MCF 10A (cell line): ENCODE measurements at regions not wholly inside any gene's neighbourhood (a gene's known extent, or its start where the extent isn't known, plus 50 kb on each side); places are given as distances from the start of the nearest gene placed in this dataset.
A peak's percentile ranks its signal among the peaks of the same experiment; 100 is the strongest.
"Not testable (repeated sequence)": the region's sequence is repeated elsewhere in the genome, so short reads cannot be mapped to it uniquely, and the experiment has no call there.

ENCODE experiments used
- BruUV-seq: library from RNA; stranded (reverse); fragments of 400-500 nt; replicated peaks from 2 replicates; lab custom pipeline; 2021; lab: Mats Ljungman, UMichigan
- CTCF ChIA-PET: fragments of 300-600 bp; sonication (Branson Sonifier 250); formaldehyde crosslinking; extraction: SDS; loops from one replicate; lab custom pipeline; 2021; ENCODE audit warnings: antibody characterized with exemption, inconsistent platforms; lab: Yijun Ruan, JAX
- POLR2A ChIA-PET: fragments of 300-600, 350-650 bp; sonication (Branson Sonifier 250); formaldehyde crosslinking; extraction: SDS; loops from one replicate; lab custom pipeline; 2020; ENCODE audit warnings: antibody characterized with exemption, inconsistent platforms; lab: Yijun Ruan, JAX
- DNase-seq: peaks from one replicate; pipeline ENCODE4 v3.0.0-alpha.2; 2018; ENCODE audit not compliant: unreplicated experiment
- H3K27ac Mint-ChIP-seq: one replicate; pipeline ENCODE4 v1.8.0; 2022; ENCODE audit warnings: mild to moderate bottlenecking, low read depth, mixed read lengths; ENCODE audit not compliant: unreplicated experiment
- H3K27me3 Mint-ChIP-seq: one replicate; pipeline ENCODE4 v1.8.0; 2022; ENCODE audit warnings: mixed read lengths; ENCODE audit not compliant: insufficient read depth, unreplicated experiment
- H3K36me3 Mint-ChIP-seq: one replicate; pipeline ENCODE4 v1.8.0; 2022; ENCODE audit warnings: mild to moderate bottlenecking, moderate library complexity, mixed read lengths; ENCODE audit not compliant: insufficient read depth, unreplicated experiment
- H3K4me1 Mint-ChIP-seq: one replicate; pipeline ENCODE4 v1.8.0; 2022; ENCODE audit warnings: mixed read lengths; ENCODE audit not compliant: insufficient read depth, unreplicated experiment
- H3K4me3 Mint-ChIP-seq: one replicate; pipeline ENCODE4 v1.8.0; 2022; ENCODE audit warnings: mild to moderate bottlenecking, moderate library complexity, mixed read lengths; ENCODE audit not compliant: unreplicated experiment
- H3K9me3 Mint-ChIP-seq: one replicate; pipeline ENCODE4 v1.8.0; 2022; ENCODE audit warnings: mixed read lengths; ENCODE audit not compliant: unreplicated experiment
- CTCF ChIP-seq: fragments of 200-600 bp; IDR thresholded peaks from one replicate; pipeline ENCODE4 v1.8.0; 2022; ENCODE audit warnings: antibody characterized with exemption, mild to moderate bottlenecking; ENCODE audit not compliant: unreplicated experiment
- intact Hi-C: fragments of 100-400 bp; cut with micrococcal nuclease; formaldehyde crosslinking; loops from 2 replicates; pipeline ENCODE4 v1.14.1; 2022

- Mint-ChIP-seq H3K4me3 (no peak overlapping the region), H3K36me3 (no peaks in the 10 kb centered on the region), H3K27ac (no peak overlapping the region), H3K9me3 (no peaks in the 10 kb centered on the region), H3K27me3 (no peaks in the 10 kb centered on the region), H3K4me1 (peaks cover 14% of the 10 kb centered on the region)
- intact Hi-C loops = no loop called here
- BruUV-seq = no TSS peak
- CTCF ChIA-PET = interaction anchor here (0.7 to 4.1 kb wide), 5 partner anchors 12 to 758 kb away, joined by 3 to 20 read pairs (median 3); no protein-coding TSS in a partner anchor
- no peak for TF ChIP-seq CTCF
- POLR2A ChIA-PET = interaction anchor here (1.3 kb wide), 1 partner anchor 176 kb away, joined by 5 read pairs; no protein-coding TSS in a partner anchor
- no peak for DNase-seq
Measured at GRCh38 chr14:103280278-103280928, 53.6 kb upstream of the EIF5 start.

- peak; percentile 11 for TF ChIP-seq CTCF
- no peaks in the 10 kb centered on the region for H3K27me3 Mint-ChIP-seq
- DNase-seq = peak; percentile 39
- ChIA-PET POLR2A (interaction anchor here (0.8 to 1.3 kb wide), 2 partner anchors 151 to 177 kb away, joined by 4 to 5 read pairs; no protein-coding TSS in a partner anchor), CTCF (interaction anchor here (0.6 to 4.1 kb wide), 10 partner anchors 8 to 243 kb away, joined by 3 to 20 read pairs (median 4); no protein-coding TSS in a partner anchor)
- no peak overlapping the region for H3K4me3 Mint-ChIP-seq
- intact Hi-C loops = no loop called here
- BruUV-seq = no TSS peak
- H3K4me1 Mint-ChIP-seq = peaks cover 14% of the 10 kb centered on the region
- H3K27ac Mint-ChIP-seq = no peak overlapping the region
- no peaks in the 10 kb centered on the region for H3K36me3 Mint-ChIP-seq
- H3K9me3 Mint-ChIP-seq = no peaks in the 10 kb centered on the region
Measured at GRCh38 chr14:103281496-103282231, 52.4 kb upstream of the EIF5 start.

GRCh38 chr14:103282309-103282708, 51.7 kb upstream of the EIF5 start:
- peaks cover 14% of the 10 kb centered on the region for H3K4me1 Mint-ChIP-seq
- H3K27ac Mint-ChIP-seq, BruUV-seq, H3K36me3 Mint-ChIP-seq, H3K9me3 Mint-ChIP-seq, H3K27me3 Mint-ChIP-seq, H3K4me3 Mint-ChIP-seq, intact Hi-C loops, DNase-seq: not testable (repeated sequence)
- ChIA-PET CTCF (interaction anchor here (0.6 to 4.1 kb wide), 5 partner anchors 10 to 177 kb away, joined by 3 to 20 read pairs (median 4); no protein-coding TSS in a partner anchor), POLR2A (interaction anchor here (0.8 kb wide), 1 partner anchor 151 kb away, joined by 4 read pairs; no protein-coding TSS in a partner anchor)

- intact Hi-C loops = no loop called here
- Mint-ChIP-seq H3K4me1 (peaks cover 14% of the 10 kb centered on the region), H3K4me3 (no peak overlapping the region), H3K27ac (no peak overlapping the region), H3K36me3 (no peaks in the 10 kb centered on the region), H3K9me3 (no peaks in the 10 kb centered on the region), H3K27me3 (no peaks in the 10 kb centered on the region)
- TF ChIP-seq CTCF = no peak
- ChIA-PET CTCF (interaction anchor here (2.4 to 4.1 kb wide), 2 partner anchors 9 to 178 kb away, joined by 13 to 20 read pairs; no protein-coding TSS in a partner anchor), POLR2A (interaction anchor here (0.7 kb wide), 1 partner anchor 46 kb away, joined by 3 read pairs; no protein-coding TSS in a partner anchor)
- BruUV-seq = no TSS peak
- no peak for DNase-seq
Measured at GRCh38 chr14:103282932-103283331, 51.1 kb upstream of the EIF5 start.
